HG02623 (cell line): ENCODE measurements at regions not wholly inside any gene's neighbourhood (a gene's known extent, or its start where the extent isn't known, plus 50 kb on each side); places are given as distances from the start of the nearest gene placed in this dataset.
"Not testable (repeated sequence)": the region's sequence is repeated elsewhere in the genome, so short reads cannot be mapped to it uniquely, and the experiment has no call there.

Experiments
- ATAC-seq: cut with Tn5 transposase; IDR thresholded peaks from one replicate; pipeline ENCODE4 v1.9.1; 2021; ENCODE audit warnings: moderate library complexity; ENCODE audit not compliant: unreplicated experiment

GRCh38 chr5:6112538-6112937 is 265.8 kb downstream of the MED10 start:
- no peak for ATAC-seq

GRCh38 chr5:6112125-6112524 is 266.2 kb downstream of the MED10 start:
- ATAC-seq, result no peak

- no peak for ATAC-seq
Observed at GRCh38 chr5:6111131-6111530, 267.2 kb downstream of the MED10 start.

GRCh38 chr5:6110441-6111005 is 267.8 kb downstream of the MED10 start:
- ATAC-seq, result no peak

GRCh38 chr5:6108981-6109825 is 269.1 kb downstream of the MED10 start:
- ATAC-seq, result no peak

- no peak for ATAC-seq
Observed at GRCh38 chr5:6108540-6108848, 269.9 kb downstream of the MED10 start.

GRCh38 chr5:6107675-6108539 is 270.4 kb downstream of the MED10 start:
- ATAC-seq, result no peak

- no peak for ATAC-seq
Observed at GRCh38 chr5:6106756-6107155, 271.6 kb downstream of the MED10 start.

- no peak for ATAC-seq
Observed at GRCh38 chr5:6105320-6105719, 273.0 kb downstream of the MED10 start.

- ATAC-seq, result no peak
Observed at GRCh38 chr5:6096101-6096500, 282.2 kb downstream of the MED10 start.

- ATAC-seq, result not testable (repeated sequence)
Observed at GRCh38 chr5:6094180-6094579, 284.2 kb downstream of the MED10 start.

GRCh38 chr5:6090838-6091237 is 287.5 kb downstream of the MED10 start:
- ATAC-seq, result no peak

- ATAC-seq, result no peak
Observed at GRCh38 chr5:6090079-6090654, 288.2 kb downstream of the MED10 start.

GRCh38 chr5:6088706-6089105 is 289.6 kb downstream of the MED10 start:
- no peak for ATAC-seq

GRCh38 chr5:6087576-6087975 is 290.8 kb downstream of the MED10 start:
- no peak for ATAC-seq

GRCh38 chr5:6086871-6087270 is 291.5 kb downstream of the MED10 start:
- no peak for ATAC-seq

GRCh38 chr5:6085341-6085860 is 292.9 kb downstream of the MED10 start:
- no peak for ATAC-seq

- no peak for ATAC-seq
Observed at GRCh38 chr5:6084836-6085235, 293.5 kb downstream of the MED10 start.

GRCh38 chr5:6084376-6084775 is 294.0 kb downstream of the MED10 start:
- no peak for ATAC-seq

GRCh38 chr5:6083311-6083978 is 294.9 kb downstream of the MED10 start:
- ATAC-seq, result no peak

- ATAC-seq, result no peak
Observed at GRCh38 chr5:6082685-6083084, 295.7 kb downstream of the MED10 start.
